Caco-2 (cell line): ENCODE measurements at regions not wholly inside any gene's neighbourhood (a gene's known extent, or its start where the extent isn't known, plus 50 kb on each side); places are given as distances from the start of the nearest gene placed in this dataset.

Experiments used
- BruUV-seq: library from RNA; stranded (reverse); fragments of 400-500 nt; replicated peaks from 2 replicates; lab custom pipeline; 2021; lab: Mats Ljungman, UMichigan
- CTCF ChIA-PET: fragments of 300-600 bp; sonication (Branson Sonifier 250); formaldehyde crosslinking; loops from one replicate; lab custom pipeline; 2022; ENCODE audit warnings: antibody characterized with exemption; lab: Charles Lee
- POLR2A ChIA-PET: fragments of 300-600 bp; sonication (Branson Sonifier 250); formaldehyde crosslinking; loops from one replicate; lab custom pipeline; 2022; ENCODE audit warnings: antibody characterized with exemption; lab: Charles Lee
- DNase-seq, 2 experiments: peaks; one replicate each; pipeline versions ENCODE4 v3.0.0 to v3.0.0-alpha.2; 2020 to 2022
- H3K27me3 ChIP-seq: replicated peaks from 2 replicates; pipeline ENCODE4 v1.6.0; 2011; ENCODE audit warnings: low read length; ENCODE audit not compliant: control insufficient read depth, insufficient read depth
- H3K36me3 ChIP-seq: 2 replicates; pipeline ENCODE4 v1.5.1; 2011; ENCODE audit warnings: low read length; ENCODE audit not compliant: control insufficient read depth, insufficient read depth
- H3K4me1 ChIP-seq: fragments of 250-450 bp; sonication (Bioruptor Pico); 2 replicates; pipeline ENCODE4 v1.5.1; 2020; ENCODE audit warnings: mild to moderate bottlenecking
- H3K4me3 ChIP-seq: 2 replicates; pipeline ENCODE4 v1.5.1; 2011; ENCODE audit warnings: low read depth, mild to moderate bottlenecking, control low read depth, low read length
- H3K9me3 ChIP-seq: fragments of 250-450 bp; sonication (Bioruptor Pico); 2 replicates; pipeline ENCODE4 v1.5.1; 2020; ENCODE audit warnings: mild to moderate bottlenecking, moderate library complexity
- H3K27ac Mint-ChIP-seq: one replicate; pipeline ENCODE4 v1.8.0; 2022; ENCODE audit warnings: mixed read lengths; ENCODE audit not compliant: unreplicated experiment
- H3K27me3 Mint-ChIP-seq: one replicate; pipeline ENCODE4 v1.8.0; 2022; ENCODE audit warnings: mixed read lengths; ENCODE audit not compliant: insufficient read depth, unreplicated experiment
- H3K36me3 Mint-ChIP-seq: one replicate; pipeline ENCODE4 v1.8.0; 2022; ENCODE audit warnings: mild to moderate bottlenecking, mixed read lengths; ENCODE audit not compliant: insufficient read depth, unreplicated experiment
- H3K4me1 Mint-ChIP-seq: one replicate; pipeline ENCODE4 v1.8.0; 2022; ENCODE audit warnings: low read depth, mixed read lengths; ENCODE audit not compliant: unreplicated experiment
- H3K4me3 Mint-ChIP-seq: one replicate; pipeline ENCODE4 v1.8.0; 2022; ENCODE audit warnings: mild to moderate bottlenecking, moderate library complexity, mixed read lengths; ENCODE audit not compliant: unreplicated experiment
- H3K9me3 Mint-ChIP-seq: one replicate; pipeline ENCODE4 v1.8.0; 2022; ENCODE audit warnings: mixed read lengths; ENCODE audit not compliant: unreplicated experiment
- CTCF ChIP-seq, 2 experiments: fragments of 200-600 bp in 1 of 2; IDR thresholded peaks; 1 replicate in 1 of 2; 2 replicates in 1 of 2; pipeline versions ENCODE4 v1.5.1 to v1.8.0; 2011 to 2022; ENCODE audit warnings: antibody characterized with exemption in 1 of 2, control low read depth in 1 of 2, inconsistent platforms in 1 of 2, low read depth in 1 of 2, low read length in 1 of 2, mild to moderate bottlenecking in 1 of 2, moderate library complexity in 1 of 2; ENCODE audit not compliant: insufficient read depth in 1 of 2, severe bottlenecking in 1 of 2, unreplicated experiment in 1 of 2
- intact Hi-C: fragments of 100-400 bp; cut with micrococcal nuclease; formaldehyde crosslinking; loops from one replicate; pipeline ENCODE4 v1.10.0; 2022; ENCODE audit not compliant: unreplicated experiment

DNA sequence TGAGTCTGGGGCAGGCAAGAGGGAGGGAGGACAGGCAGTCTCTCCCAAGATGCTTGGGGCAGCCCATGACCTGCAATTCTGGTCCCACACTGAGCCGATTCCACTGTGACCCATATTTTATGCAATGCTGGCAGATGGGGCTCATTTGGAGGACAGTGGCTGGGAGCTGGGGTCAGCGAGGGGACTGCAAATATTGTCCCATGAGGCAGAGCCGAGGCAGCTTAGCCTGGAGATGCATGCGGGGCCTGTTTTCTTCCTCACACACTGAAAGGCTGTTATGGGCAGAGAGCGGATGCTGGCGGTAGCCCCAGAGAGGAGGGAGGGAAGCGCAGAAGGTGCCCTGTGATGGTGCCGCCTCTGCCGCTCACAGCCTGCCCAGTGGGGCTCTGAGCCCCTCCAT is 128.5 kb upstream of the POU3F1 start:
- H3K4me3 Mint-ChIP-seq: no peak overlapping the region
- no peaks in the 10 kb centered on the region for H3K9me3 Mint-ChIP-seq
- ChIA-PET CTCF (no interaction called here), POLR2A (no interaction called here)
- no peak for DNase-seq
- H3K4me3 ChIP-seq: no peak overlapping the region
- no peaks in the 10 kb centered on the region for H3K4me1 ChIP-seq
- H3K27ac Mint-ChIP-seq: no peak overlapping the region
- peaks cover 2% of the 10 kb centered on the region for H3K27me3 Mint-ChIP-seq
- no peak for TF ChIP-seq CTCF (IDR thresholded peaks at IDR 0.05; ENCODE audit: insufficient read depth in 1 of 2, low read depth in 1 of 2, low read length in 1 of 2, severe bottlenecking in 1 of 2, unreplicated experiment in 1 of 2)
- no peaks in the 10 kb centered on the region for H3K27me3 ChIP-seq
- H3K9me3 ChIP-seq: no peaks in the 10 kb centered on the region
- no TSS peak for BruUV-seq
- intact Hi-C loops: no loop called here
- H3K36me3 ChIP-seq: no peaks in the 10 kb centered on the region
- no peaks in the 10 kb centered on the region for H3K4me1 Mint-ChIP-seq
- no peaks in the 10 kb centered on the region for H3K36me3 Mint-ChIP-seq

DNA sequence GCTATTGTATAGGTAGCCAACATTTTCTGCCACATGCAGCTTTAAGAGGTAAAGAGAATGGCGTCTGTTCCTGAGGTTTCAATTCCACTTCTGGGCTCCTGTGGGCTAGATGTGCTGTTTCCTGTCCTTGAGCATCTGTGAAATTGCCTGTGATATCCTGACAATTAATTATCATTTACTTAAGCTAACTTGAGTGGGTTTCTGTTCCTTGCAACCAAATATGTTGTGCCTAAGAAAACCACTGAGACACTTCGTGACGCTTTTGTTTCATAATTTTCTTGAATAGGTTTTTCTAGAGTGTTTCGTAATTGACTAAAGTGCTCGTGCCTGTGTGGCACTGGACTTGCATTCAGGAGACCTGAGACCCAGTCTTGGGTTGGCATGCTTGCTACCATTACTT is 127.3 kb upstream of the POU3F1 start:
- CTCF ChIA-PET: no interaction called here
- H3K4me1 Mint-ChIP-seq: no peaks in the 10 kb centered on the region
- intact Hi-C loops: no loop called here
- peaks cover 2% of the 10 kb centered on the region for H3K27me3 Mint-ChIP-seq
- H3K36me3 Mint-ChIP-seq: no peaks in the 10 kb centered on the region
- POLR2A ChIA-PET: no interaction called here
- H3K9me3 ChIP-seq: no peaks in the 10 kb centered on the region
- DNase-seq: no peak
- H3K27ac Mint-ChIP-seq: no peak overlapping the region
- H3K4me3 ChIP-seq: no peak overlapping the region
- no peaks in the 10 kb centered on the region for H3K4me1 ChIP-seq
- no peaks in the 10 kb centered on the region for H3K36me3 ChIP-seq
- no peak overlapping the region for H3K4me3 Mint-ChIP-seq
- no peaks in the 10 kb centered on the region for H3K27me3 ChIP-seq
- no TSS peak for BruUV-seq
- H3K9me3 Mint-ChIP-seq: no peaks in the 10 kb centered on the region
- no peak for TF ChIP-seq CTCF (IDR thresholded peaks at IDR 0.05; ENCODE audit: insufficient read depth in 1 of 2, low read depth in 1 of 2, low read length in 1 of 2, severe bottlenecking in 1 of 2, unreplicated experiment in 1 of 2)

DNA sequence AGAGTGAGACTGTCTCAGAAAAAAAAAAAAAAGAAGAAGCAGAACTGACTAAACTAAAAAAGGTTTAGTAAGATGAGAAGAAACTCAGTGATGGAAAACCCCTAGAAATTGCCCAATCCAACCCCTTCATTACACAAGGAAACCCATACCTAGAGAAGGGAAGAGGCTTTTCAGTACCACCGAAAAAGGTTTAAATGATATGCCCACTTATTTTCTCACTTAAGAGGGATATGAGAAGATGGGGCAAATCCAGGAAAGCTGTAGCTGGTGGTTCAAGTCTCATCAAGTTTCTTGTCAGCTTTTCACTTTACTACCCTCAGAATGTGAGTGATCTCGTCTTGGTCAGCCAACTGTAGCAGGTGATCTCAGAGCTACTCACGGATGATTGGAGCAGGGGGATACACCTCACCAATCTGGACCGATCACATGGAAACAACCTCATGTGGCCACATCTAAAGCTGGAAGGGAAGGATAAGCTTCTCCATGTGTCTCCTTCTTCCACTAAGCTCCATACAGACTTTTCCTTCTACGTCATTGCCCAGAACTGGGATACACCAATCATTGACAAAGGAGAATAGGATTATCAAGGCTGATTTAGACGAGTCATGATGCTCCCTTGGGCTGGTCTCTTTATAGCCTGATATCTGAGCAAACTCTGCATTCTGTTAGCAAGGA is 126.7 kb upstream of the POU3F1 start:
- no peak for DNase-seq
- no peaks in the 10 kb centered on the region for H3K27me3 ChIP-seq
- Mint-ChIP-seq H3K27me3 (peaks cover 2% of the 10 kb centered on the region), H3K9me3 (no peaks in the 10 kb centered on the region), H3K4me1 (no peaks in the 10 kb centered on the region), H3K4me3 (no peak overlapping the region), H3K27ac (no peak overlapping the region), H3K36me3 (no peaks in the 10 kb centered on the region)
- intact Hi-C loops: no loop called here
- H3K36me3 ChIP-seq: no peaks in the 10 kb centered on the region
- ChIA-PET CTCF (no interaction called here), POLR2A (no interaction called here)
- H3K9me3 ChIP-seq: no peaks in the 10 kb centered on the region
- BruUV-seq: no TSS peak
- H3K4me1 ChIP-seq: no peaks in the 10 kb centered on the region
- H3K4me3 ChIP-seq: no peak overlapping the region
- TF ChIP-seq CTCF (IDR thresholded peaks at IDR 0.05; ENCODE audit: insufficient read depth in 1 of 2, low read depth in 1 of 2, low read length in 1 of 2, severe bottlenecking in 1 of 2, unreplicated experiment in 1 of 2): no peak
